ENCODE measurements at regions not wholly inside any gene's neighbourhood (a gene's known extent, or its start where the extent isn't known, plus 50 kb on each side); places are given as distances from the start of the nearest gene placed in this dataset.

DNA sequence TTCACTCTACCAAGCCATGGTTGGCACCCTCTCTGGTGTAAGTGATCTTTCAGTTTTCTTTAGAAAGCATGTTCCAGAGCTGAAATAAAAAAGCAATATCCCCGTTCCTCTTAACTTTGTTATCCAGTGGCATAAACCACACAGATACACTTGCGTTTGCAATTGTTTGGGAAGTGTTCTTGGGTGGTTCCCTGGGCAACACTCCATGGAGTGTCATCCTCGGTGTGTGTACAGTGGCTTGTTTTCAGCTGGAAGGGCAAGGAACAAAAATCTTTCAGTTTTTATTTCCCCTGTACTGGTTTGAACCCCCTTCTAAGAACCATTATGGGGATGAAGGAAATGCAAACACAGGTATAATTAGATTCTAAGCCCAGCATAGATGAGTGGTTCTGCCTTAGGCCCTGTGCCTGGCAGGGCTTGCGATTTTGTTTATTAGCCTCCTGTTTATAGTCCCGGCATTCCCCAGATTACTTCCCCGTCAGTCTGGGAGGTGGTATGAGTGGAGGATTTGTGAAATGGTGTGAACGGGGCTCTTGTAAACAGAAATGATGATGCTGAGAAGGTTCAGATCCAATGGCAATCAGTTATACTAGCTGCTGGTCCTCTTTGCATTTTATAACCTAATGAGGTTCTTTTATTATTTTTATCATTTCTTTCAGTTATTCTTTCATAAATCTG lies 76.0 kb upstream of the CD180 start:
- DNase-seq (ENCODE audit: low spot score), result no peak
- TF ChIP-seq, protein P1, sequence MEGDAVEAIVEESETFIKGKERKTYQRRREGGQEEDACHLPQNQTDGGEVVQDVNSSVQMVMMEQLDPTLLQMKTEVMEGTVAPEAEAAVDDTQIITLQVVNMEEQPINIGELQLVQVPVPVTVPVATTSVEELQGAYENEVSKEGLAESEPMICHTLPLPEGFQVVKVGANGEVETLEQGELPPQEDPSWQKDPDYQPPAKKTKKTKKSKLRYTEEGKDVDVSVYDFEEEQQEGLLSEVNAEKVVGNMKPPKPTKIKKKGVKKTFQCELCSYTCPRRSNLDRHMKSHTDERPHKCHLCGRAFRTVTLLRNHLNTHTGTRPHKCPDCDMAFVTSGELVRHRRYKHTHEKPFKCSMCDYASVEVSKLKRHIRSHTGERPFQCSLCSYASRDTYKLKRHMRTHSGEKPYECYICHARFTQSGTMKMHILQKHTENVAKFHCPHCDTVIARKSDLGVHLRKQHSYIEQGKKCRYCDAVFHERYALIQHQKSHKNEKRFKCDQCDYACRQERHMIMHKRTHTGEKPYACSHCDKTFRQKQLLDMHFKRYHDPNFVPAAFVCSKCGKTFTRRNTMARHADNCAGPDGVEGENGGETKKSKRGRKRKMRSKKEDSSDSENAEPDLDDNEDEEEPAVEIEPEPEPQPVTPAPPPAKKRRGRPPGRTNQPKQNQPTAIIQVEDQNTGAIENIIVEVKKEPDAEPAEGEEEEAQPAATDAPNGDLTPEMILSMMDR (IDR thresholded peaks at IDR 0.05; ENCODE audit: extremely low read depth, missing control alignments), result no peak

DNA sequence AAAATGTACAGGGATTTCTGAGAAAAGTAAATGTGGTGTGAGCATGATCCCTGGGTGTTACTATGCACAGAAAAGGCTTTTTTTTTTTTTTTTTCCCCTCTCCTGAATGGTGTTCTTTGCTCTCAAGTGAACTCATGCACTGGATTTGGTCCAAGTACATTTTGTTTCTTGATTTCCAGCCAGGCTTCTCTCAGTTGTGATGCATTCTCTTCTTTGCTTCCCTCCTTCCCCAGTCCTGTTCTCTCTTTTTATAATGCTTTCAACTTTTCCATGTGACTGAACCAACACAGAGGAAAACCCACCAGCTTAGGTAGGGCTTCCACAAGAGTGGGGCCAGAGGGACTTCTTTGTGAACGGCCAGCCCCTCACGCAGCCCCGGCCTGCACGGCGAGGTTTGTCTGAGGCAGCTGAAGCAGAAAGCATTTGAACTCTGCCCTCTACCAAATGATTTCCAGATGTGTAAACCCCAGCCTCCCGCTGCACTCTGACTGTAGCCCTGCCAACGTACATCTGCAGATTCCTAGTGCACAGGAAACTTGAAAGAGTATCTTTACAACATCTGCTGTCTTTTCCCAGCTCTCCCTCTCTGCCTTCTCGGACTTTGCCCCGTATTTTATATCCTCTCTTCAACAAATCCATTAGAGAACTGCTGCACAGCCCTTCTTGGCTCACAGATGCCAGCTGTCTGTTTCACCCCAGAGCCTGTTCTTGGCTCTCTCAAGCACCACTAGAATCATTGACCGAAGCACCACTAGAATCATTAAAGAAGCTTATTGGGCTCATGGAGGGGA lies 71.8 kb upstream of the CD180 start:
- TF ChIP-seq, protein P1 (IDR thresholded peaks at IDR 0.05; ENCODE audit: extremely low read depth, missing control alignments), result no peak
- no peak for DNase-seq (ENCODE audit: low spot score)

DNA sequence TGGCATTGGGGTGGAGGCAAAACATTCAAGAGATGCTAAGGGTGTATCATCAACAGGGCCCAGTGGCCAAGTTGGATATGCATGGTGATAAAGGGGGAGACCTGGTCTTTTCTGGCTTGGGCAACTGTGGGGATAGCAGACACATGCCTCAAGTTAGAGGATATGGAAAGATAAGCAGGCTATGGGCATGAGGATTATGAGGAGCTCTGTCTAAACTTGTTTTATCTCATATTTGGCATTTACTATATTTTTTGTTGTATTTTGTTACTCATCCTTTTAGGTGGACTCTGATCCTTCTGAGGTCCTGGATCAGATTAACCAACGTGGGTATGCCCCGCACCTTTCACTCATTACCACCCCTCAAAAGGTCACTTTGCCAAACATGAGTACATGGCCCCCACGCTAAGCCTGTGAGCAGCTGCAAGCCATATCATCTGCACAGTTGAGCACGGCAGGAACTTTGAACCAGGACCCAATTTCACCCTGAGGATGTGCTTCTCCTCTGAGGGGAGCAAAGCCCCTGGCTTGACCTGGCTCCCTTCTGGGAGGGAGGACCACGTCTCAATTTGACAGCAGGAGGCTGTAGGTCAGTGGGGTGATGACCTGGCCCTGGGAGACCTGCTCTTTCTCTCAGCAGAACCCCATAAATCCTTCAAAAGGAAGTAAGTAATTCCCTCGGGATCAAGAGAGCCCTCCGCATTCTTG lies 71.1 kb upstream of the CD180 start:
- TF ChIP-seq, protein P1 (IDR thresholded peaks at IDR 0.05; ENCODE audit: extremely low read depth, missing control alignments), result no peak
- DNase-seq (ENCODE audit: low spot score), result no peak

DNA sequence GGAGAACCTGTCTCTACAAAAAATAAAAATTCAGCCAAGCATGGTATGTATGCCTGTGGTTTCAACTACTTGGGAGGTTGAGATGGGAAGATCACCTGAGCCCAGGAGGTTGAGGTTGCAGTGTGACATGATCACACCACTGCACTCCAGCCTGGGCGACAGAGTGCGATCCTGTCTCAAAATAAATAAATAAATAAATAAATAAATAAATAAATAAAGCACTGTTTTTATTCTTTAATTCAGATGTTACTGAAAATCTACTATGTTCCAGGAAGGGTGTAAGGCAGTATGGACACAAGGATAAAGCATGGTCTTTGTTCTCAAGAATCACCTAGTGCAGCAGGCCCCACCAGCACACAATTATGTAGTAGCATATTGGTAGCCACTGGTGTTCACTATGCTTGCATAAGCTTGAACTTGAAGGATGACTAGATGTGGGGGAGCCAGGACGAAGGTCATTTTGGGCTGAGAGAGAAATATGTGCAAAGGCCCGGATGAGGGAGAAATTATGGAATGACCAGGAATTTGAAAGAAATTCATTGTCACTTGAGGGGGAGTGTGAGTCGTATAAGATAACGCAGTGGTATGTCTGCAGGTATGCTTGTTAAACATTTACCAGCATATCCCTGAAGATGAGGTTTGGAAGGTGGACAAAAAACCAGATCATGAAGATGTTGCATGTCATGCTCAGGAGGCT lies 70.2 kb upstream of the CD180 start:
- no peak for DNase-seq (ENCODE audit: low spot score)

DNA sequence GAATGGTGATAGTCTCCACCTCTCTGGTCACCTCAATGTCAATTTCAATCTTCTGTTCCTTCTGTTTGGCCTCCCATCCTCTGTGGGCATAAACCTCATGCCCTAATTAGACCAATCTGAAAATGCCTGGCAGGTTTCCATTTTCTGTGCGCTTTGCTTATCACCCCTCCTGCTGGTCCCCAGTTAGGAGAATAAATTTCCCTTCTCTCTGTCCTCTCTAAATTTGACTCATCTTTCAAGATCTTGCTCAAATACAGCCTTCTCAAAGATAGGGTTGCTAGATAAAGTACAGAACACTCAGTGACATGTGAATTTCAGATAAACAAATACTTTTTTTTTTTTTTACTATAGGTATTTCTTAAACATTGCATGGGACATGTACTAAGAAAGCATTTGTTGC lies 69.4 kb upstream of the CD180 start:
- TF ChIP-seq, protein P1 (IDR thresholded peaks at IDR 0.05; ENCODE audit: extremely low read depth, missing control alignments), result no peak
- DNase-seq (ENCODE audit: low spot score), result no peak

More for the DNA sequence above, 70.2 kb upstream of the CD180 start:
- TF ChIP-seq, protein P1 (IDR thresholded peaks at IDR 0.05; ENCODE audit: extremely low read depth, missing control alignments), result no peak

DNA sequence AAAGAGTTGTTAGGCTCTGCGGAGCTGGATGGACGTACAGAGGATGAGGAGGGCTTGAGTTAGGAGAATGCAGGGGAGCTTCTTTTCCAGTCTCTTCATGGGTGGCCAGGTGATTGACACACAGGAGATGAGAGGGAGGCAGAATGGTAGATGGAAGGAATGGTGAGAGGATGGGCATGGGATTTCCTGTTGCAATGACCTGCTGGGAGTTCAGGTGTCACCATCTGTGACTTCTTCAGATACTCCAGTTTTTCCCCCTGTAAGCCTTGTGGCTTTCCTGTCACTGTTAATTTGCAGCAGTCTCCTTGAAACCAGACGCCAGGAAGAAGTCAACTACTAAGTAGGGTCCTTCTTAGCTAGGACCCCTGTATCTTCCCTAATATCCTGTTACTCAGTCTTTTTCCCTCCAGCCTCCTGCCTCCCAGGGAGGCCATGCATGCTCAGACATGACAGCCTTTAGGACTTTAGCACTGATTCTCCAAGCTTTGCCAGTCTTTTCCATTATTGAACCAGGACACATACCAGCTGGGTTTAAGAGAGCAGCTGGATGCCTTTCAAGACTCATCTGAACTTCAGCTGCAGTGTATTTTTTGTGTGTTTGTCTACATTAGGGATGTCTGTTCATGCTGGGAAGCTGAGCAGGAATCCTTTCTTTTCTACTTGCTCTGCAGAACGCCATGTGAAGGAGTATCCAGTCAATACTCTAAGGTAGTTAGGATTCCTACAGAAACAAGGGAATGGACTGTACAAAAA lies 67.2 kb upstream of the CD180 start:
- TF ChIP-seq, protein P1 (IDR thresholded peaks at IDR 0.05; ENCODE audit: extremely low read depth, missing control alignments), result no peak
- no peak for DNase-seq (ENCODE audit: low spot score)

Measured in GM20000 (cell line).